ENCODE measurements at regions not wholly inside any gene's neighbourhood (a gene's known extent, or its start where the extent isn't known, plus 50 kb on each side); places are given as distances from the start of the nearest gene placed in this dataset.
"Not testable (repeated sequence)": the region's sequence is repeated elsewhere in the genome, so short reads cannot be mapped to it uniquely, and the experiment has no call there.

DNA sequence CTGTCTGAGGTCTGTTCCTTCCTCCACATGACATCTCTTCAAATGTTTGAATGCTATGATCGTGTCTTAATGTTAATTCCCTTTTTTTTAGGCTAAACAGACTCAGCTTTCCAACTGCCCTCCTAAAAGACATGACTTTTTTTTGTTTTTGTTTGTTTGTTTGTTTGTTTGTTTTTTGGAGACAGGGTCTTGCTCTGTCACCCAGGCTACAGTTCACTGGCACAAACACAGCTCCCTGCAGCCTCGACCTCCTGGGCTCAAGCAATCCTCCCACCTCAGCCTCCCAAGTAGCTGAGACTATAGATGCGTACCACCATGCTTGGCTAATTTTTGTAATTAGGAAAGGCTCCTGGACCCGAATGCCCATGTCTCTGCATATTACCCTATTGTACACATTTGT, 176.5 kb downstream of the ABCA8 start:
- no peak for DNase-seq

DNA sequence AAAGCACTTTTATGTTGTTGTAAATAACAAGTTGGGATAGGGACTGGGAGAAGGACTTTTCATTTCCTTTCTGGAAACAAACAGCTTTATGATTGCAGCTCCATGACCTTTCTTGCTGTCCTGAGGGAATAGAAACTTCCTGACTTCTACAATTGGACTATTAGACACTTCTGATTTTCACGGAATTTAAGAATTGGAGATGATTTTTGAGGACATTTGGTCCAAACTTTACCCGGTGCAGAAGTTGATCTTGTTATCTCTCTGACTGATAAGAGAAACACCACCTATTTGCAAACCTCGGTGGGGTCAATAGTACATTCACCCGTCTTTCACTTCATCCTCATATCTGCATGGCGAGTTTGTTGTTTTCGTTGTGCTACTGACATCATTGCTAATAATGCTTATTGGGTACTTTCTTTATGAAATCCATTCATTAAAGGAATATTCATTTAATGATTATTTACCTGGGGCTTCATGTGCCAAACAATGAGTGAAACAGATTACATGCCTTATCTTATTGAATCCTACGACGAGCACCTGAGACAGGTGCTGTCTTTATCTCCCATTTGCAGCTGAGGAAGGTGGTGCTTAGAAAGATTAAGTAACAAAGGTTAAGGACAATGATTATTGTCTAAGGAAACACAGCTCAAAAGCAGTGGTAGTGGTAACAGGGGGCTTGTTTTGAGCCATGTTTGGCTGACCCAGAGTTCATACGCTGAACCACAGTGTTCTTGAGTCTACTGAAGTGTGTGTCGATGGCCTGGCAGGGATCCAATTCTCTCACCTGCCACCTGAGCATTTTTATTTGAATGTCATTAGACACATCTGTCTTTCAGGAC, 176.9 kb upstream of the FAM20A start:
- peak; percentile 30 for DNase-seq

DNA sequence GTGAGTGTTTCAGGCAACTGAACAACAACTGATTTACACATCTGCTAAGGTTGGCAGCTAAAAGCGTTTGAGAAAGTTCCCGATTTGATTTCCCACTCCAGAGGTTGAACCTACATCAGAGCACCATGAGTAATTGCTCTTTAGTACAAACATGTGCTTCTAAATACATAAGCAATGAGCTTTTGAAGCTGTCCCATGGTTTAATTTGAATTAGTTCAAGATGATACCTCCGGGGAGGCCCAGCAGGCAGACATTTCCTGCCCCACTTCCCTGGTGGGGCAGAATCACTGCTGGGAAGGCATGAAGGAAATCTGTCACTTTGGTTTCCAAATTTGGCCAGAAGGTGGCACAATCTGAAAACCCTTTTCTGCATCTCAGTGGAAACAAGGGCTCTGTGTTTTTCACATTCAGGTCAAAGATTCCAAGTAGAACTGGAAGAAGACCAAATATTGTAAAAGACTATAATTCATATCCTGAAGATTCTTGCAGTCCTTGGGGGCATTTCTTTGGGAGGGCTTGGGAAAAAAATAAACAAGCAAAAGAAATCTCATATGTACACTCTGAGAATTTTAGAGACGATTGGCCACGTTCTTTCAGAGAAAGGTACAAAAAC, 176.2 kb upstream of the FAM20A start:
- peak; percentile 4 for DNase-seq

DNA sequence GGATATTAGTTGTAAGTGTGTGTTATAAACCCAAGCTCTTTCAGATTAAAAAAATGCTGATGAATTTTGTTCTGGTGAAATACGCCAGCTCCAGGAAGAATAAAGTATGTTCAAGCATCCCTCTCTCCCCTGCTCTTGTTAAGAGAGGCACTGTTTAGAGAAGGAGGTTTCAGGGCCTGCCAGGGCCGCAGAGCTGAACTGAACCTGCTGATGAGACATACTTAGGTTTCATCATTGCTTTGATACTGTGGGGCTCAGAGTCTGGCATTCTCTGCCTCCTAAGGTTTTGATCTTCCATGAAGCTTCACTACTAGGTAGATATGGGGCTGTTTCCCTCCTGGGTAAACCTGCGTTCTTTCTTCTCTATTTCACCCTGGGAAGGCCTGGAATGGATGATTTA, 175.3 kb upstream of the FAM20A start:
- no peak for DNase-seq

DNA sequence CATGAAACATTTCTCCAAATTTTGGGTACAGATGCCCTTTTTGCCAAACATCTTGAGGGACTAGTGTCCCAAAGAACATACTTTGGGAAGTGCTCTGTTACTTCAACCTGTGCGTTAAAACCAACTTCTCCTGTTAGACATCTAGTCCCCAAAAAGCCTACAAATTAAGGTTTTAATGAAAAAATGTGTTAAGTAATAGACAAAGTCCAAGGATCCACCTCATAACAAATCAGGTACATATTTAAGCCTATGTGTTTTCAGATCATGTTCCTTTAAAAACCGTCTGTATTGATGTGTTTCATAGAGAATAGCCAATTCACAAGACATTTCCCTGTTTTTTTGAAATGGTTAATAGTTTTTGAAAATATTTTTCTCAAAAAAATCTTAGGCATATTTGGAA, 174.8 kb upstream of the FAM20A start:
- no peak for DNase-seq

DNA sequence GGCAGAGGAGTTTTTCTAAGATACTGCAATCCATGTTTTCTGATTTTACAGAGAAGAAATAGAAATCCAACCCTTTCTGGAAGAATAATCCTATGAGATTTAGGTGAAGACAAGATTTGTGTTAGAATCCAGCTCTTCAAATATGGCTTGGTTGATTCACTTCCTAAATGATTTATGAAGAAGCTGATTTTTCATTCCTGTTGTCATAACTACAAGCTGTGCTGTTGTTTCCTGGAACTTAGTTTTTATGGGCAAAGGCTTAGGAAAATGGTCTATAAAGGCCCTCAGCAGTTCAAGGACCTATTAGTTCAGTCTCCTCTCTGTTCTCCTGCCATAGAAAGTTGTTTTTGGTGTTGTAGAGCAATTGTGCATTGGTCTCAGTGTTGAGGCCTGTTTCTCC, 174.2 kb upstream of the FAM20A start:
- DNase-seq, result no peak

DNA sequence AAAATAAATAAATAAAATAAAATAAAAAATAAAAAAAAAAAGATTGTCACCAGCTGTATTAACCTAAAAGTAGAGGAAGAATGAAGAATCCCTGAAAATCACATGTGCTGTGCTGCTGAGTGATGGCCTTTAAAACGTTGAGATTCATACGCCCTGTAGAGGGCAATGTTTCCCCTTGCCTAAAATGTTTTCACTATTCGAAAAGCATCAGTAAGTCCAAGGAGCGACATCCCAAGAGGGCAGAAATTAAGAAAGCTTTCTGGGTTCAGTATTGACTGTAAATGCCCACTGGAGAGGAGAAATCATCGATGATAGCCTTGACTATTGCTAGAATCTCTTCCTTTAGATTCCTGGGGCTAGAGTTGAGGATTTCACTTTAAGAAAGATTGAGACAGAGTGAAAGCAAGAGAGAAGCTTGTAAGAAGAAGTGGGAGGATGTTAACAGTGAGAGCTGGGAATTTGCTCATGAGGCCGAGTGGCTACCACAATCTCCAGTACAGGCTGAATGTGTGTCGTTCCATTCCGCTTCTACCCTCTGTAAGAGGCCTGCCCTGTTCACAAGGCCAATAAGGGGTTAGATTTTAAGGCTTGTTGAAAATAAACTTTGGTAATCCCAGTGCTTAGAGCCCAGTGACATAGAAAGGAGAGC, 170.8 kb upstream of the FAM20A start:
- DNase-seq, result peak; percentile 31

DNA sequence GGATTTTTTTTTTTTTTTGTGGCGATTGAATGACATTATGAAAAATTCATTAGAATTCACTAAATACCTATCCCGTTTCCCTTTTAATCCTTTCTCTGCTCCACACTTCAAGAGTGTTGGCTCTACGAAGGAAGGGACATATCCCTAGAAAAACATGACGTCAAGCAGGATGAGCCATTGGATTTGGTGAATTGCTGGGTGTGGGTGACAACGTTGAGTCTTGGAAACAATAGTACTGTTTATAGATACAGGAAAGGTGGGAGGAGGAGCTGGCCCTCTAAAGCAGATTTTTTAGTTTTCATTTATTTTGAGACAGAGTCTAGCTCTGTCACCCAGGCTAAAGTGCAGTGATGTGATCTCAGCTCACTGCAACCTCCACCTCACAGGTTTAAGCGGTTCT, 167.6 kb upstream of the FAM20A start:
- no peak for DNase-seq

DNA sequence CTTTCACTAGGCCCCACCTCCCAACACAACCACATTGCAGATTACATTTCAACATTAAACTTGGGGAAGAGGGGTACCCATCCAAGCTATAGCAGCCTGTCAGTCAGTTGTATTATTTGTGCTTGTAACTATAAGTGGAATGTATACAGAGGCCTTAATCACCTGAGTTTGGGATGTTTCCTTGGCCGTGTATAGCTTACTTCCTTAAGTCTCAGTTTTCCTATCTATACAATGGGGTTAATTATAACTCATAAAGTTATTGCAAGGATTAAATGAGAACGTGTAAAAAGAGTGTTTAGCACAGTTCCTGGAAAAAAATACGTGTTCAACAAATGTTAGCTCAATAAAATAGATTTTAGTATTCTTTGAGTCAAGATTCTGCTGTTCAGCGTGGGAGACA, 165.5 kb upstream of the FAM20A start:
- DNase-seq, result no peak

DNA sequence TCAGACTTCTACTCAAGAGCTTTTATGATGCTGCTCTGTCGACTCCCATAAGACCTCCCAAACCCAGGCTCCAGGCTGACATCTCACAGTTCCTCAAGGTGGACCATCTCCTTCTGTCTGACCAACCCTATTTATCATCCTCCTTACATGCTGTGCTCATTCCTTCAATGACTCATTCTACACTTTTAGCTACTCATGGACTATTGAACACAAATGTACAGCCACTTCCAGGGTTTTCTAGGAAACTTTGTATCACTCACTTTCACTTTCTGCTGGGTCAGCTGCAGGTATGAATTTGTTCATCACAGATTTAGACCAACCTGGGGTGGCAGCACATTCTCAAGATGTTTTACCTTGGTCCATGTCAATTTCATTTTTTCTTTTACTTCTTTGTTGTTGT, 162.4 kb upstream of the FAM20A start:
- DNase-seq, result no peak

DNA sequence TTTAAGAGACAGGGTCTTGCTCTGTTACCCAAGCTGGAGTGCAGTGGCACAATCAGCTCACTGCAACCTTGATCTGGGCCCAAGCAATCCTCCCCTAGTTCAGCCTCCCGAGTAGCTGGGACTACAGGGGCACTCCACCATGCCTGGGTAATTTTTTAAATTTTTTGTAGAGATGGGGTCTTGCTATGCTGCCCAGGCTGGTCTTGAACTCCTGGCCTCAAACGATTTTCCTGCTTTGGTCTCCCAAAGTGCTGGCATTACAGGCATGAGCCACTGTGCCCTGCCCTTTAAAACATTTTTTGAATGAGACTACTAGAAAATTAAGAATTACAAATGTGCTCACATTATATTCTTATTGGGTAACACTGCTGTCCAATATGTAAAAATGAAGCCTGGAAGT, 161.7 kb upstream of the FAM20A start:
- no peak for DNase-seq

DNA sequence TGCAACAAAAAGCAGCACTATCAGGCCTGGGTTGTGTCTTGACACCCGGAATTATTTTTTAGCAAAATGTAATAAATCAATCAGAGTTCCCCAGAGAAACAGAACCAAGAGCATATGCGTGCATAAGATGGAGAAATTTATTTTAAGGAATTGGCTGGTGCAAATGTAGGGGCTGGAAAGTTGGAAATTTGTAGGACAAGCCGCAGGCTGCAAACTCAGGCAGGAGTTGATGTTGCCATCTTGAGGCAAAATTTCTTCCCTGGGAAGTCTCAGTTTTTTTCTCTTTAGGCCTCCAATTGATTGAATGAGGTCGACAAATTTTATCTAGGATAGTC, 158.9 kb upstream of the FAM20A start:
- no peak for DNase-seq

DNA sequence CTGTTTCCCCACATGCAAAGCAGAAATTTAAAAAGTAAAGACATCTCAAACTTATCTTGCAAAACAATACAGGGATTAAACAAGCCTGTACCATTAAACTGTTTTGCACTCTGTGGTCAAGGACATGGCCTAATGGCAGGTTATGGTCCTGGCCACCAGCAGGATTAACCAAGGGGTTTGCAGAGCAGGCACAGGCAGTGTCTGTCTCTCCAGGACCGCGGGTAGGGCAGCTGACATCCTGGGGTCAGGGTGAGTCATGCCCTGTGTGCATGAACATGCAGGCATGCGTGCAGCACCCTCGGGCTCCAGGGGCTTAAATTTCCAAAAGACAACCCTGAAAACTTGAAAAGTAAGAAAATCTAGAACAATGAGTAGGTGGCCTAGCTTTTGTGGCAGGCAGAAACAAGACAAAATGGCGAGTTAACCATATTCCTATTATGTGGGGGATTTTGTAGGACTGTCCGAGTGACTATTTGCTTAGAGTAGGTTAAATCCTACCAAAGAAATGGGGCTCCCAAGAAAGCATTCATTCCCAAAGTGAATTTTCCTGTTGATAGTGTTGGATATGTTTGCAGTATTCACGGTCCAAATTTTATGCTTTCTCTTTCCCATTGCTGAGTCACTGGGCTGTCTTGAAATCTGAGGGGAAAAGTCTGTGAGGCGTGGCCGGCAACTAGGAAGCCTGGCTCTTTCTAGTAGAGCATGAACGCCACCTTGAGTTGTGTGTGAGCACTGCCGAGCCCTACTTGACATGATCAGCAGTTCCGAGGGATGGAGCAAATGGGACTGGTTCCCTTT, 158.4 kb upstream of the FAM20A start:
- DNase-seq, result peak; percentile 79

DNA sequence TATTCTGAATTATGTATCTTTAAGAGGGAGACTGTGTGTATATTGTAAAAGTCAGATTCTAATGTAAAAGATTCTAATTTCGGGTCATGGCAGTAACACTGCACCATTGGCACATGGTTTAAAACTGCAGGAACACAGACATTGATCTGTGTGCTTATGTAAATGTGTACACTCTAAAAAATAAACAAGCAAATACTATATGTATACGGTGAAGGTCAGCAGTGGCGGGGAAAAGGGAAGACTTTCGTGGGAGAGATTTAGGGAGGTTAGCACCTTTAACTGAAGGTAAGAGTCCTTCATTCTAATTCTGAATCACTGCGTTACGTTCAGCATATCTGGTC, 157.8 kb upstream of the FAM20A start:
- DNase-seq, result no peak

DNA sequence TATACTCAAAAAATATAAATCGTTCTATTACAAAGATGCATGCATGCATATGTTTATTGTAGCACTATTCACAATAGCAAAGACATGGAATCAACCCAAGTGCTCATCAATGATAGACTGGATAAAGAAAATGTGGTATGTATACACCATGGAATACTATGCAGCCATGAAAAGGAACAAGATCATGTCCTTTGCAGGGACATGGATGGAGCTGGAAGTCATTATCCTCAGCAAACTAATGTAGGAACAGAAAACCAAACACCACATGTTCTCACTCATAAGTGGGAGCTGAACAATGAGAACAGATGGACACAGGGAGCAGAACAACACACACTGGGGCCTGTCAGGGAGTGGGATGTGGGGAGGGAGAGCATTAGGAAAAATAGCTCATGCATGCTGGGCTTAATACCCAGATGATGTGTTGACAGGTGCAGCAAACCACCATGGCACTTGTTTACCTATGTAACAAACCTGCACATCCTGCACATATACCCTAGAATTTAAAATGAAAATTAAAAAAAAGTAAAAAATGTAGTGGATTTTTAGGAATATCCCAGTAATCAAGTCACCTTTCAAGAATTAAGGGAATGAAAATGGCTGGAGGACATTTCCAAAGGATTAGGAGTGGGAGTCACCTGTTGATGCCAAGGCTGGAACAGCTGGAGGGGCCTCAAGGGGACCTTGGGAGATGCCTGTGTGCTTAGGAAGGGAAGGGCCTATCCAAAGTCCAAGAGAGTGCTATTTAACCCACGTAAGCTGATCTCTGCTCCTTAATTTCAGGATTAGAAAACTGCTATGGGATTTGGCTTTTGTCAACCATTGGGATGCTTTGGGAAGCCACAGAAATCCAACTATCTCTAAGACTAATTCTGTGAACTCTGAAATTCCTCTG, 156.9 kb upstream of the FAM20A start:
- DNase-seq, result not testable (repeated sequence)

DNA sequence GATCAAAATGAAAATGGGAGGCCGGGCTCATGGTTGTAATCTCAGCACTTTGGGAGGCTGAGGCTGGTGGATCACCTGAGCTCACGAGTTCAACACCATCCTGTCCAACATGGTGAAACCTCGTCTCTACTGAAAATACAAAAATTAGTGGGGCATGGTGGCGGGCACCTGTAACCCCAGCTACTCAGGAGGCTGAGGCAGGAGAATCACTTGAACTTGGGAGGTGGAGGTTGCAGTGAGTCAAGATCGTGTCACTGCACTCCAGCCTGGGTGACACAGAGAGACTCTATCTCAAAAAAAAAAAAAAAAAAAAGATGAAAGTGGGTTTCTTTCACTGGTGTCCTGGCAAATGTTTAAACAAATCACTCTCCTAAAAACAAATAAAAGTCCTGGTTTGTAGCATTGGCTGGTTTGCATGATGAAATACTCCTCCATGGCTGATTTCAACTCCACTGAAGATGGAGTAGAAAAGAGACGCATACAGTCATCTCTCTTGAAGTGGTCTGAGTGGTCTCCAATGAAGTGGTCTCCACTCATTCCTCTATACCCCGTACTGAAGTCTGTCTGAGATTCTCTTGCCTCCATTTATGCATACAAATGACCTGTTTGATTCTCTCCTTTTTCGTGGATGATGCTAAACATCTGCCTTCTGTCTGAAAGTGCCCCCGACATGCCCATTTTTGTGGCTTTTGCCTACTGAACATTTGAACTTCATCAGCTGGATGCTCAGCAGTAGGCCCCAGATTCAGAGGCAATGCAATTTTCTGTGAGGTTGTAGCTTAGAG, 153.0 kb upstream of the FAM20A start:
- no peak for DNase-seq

DNA sequence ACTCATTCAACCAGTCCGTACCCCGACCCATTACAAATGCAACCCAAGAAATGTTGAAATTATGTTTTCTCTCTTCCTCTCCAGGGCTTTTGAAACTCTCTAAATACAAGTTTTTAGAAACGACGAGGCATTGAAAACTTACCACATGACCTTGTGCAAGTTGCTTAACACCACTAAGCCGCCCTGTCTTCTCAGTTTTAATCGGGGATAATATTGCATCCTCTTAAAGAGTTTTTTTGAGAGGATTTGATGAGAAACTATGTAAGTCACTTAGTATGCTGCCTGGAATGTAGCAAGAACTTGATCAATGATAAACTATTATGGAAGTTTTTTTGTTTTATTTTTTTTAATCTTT, 149.0 kb upstream of the FAM20A start:
- DNase-seq, result no peak

DNA sequence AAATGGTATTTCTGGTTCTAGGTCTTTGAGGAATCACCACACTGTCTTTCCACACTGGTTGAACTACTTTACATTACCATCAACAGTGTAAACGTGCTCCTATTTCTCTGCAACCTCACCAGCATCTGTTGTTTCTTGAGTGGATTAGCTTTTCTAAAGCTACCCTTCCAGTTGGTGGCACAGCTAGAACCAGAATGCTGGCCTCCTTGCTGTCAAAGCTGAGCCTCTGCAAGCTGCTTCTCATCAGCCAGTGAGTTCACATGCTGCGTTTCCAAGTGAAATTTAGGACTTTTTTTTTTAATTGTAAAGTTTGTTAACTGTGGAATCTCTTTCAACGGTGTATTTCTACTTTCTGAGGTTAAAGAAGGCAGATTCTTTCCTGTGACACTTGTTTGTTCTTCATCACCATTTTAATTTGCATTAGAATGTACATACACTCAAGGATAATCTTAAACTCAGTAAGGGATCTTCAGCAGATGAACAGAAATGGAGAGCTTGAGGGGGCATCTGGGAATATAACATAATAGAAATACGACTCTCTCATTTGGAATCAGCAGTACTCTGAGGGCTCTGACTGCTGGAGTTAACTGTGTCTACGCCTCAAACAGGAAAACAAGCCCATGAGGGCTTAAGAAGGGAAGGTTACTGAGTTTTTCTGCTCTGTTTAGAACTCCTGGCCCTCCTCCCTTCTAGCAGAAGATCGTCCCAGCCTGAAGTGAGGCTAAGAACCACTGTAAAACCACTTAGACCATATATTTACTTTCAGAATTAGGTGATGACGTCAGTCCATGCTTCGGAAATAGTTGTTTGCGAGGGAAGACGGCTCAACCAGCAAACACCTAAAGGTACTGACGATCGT, 148.4 kb upstream of the FAM20A start:
- no peak for DNase-seq

DNA sequence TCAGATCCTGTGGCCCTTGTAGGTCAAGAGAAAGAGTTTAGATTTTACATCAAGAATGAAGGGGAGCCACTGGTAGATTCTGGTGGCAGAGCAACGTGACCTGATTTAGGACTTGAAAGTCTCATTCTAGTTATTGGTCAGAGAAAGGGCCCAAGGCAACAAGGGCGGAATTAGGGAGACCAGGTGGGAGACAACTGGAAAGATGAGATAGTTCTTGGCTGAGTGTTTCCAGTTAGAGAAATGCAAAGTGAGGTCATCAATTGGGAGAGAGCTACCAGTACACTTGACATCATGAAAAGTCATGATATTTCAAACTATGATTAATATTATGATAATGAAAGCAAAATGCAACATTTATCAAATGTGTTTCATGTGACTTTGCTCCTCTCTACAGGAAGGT, 147.2 kb upstream of the FAM20A start:
- no peak for DNase-seq

DNA sequence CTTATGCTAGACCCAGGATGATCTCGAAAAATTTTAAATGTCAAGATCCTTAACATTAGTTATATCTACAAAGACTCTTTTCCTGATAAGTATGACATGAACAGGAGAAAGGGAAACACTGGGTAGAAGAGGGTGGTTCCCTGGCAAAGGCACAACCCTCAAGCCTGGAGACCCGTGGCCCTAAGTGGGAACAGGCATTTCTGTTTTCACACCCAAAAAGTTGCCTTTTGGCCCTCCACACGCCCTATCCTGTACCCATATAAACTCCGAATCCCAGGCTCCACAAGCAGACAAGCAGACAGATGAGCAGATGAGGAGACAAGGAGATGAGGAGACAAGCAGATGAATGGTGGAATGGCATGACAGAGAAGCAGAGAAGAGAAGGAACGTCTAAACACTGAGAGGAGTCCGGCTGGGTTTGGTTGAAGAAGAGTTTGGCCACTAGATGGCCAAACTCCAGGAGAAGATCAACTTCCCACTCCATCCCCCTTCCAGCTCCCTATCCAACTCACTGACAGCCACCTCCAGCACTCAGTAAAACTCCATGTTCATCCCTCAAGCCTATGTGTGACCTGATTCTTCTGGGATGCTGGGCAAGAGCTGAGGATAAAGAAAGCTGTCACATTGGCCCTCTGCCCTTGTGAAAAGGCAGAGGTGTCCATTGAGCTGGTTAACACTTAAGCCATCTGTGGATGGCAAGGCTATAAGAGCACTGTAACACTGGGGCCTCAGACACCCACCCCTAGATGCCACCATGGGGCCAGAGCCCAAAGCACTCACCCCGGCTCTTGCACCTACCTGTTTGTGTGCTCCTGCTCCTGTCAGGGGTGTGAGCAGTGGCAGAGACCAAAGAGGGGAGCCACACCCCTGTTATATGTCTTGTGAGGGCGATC, 139.6 kb upstream of the FAM20A start:
- DNase-seq, result no peak

Measured in NCI-H2081 treated with DMSO at 0.1 percent for 48 hours (cell line).